HCT116 (cell line): ENCODE measurements at regions not wholly inside any gene's neighbourhood (a gene's known extent, or its start where the extent isn't known, plus 50 kb on each side); places are given as distances from the start of the nearest gene placed in this dataset.

ENCODE experiments used
- ATAC-seq: fragments of 200-7000 bp; cut with Tn5 transposase; 2 replicates; pipeline ENCODE4 v1.9.1; 2020; ENCODE audit warnings: mild to moderate bottlenecking, moderate library complexity
- BruUV-seq: library from RNA; stranded (reverse); fragments of 400-500 nt; replicated peaks from 2 replicates; lab custom pipeline; 2021; lab: Mats Ljungman, UMichigan
- CTCF ChIA-PET: fragments of 300-600 bp; sonication (Branson Sonifier 250); formaldehyde crosslinking; loops from one replicate; lab custom pipeline; 2021; ENCODE audit warnings: antibody characterized with exemption; lab: Charles Lee
- POLR2A ChIA-PET: fragments of 300-600, 350-600 bp; sonication (Branson Sonifier 250); formaldehyde crosslinking; loops from one replicate; lab custom pipeline; 2021; ENCODE audit warnings: antibody characterized with exemption; lab: Charles Lee
- RAD21 ChIA-PET, 2 experiments: fragments of 300-600 bp; sonication (Branson Sonifier 250); formaldehyde crosslinking; loops; one replicate each; lab custom pipeline; 2023; ENCODE audit warnings: low total read pairs in 2 of 2; ENCODE audit not compliant: uncharacterized antibody in 2 of 2, unreplicated experiment in 2 of 2, low non-redundant PET in 1 of 2; lab: Charles Lee
- DNase-seq: peaks from one replicate; pipeline ENCODE4 v3.0.0-alpha.2; 2010; ENCODE audit warnings: low read depth, low spot score
- H2AFZ ChIP-seq: fragments of 200-600 bp; shearing (Covaris generic), sonication (generic); 2 replicates; pipeline ENCODE4 v1.6.1; 2017; ENCODE audit warnings: low read depth, mixed run types, mixed read lengths, antibody characterized with exemption, low read length; ENCODE audit not compliant: poor library complexity, severe bottlenecking
- H3K27ac ChIP-seq: 2 replicates; pipeline ENCODE4 v1.5.1; 2012; ENCODE audit warnings: low read depth, low read length
- H3K27me3 ChIP-seq: fragments of 200-600 bp; sonication (generic); 2 replicates; pipeline ENCODE4 v1.6.1; 2016; ENCODE audit warnings: mixed run types, low read length, mixed read lengths; ENCODE audit not compliant: insufficient read depth
- H3K36me3 ChIP-seq, 2 experiments: fragments of 200-500 bp in 1 of 2; fragments of 200-600 bp in 1 of 2; sonication (Bioruptor generic) in 1 of 2; sonication (generic) in 1 of 2; 2 replicates each; pipeline versions ENCODE4 v1.5.1 to v1.6.1; 2014 to 2016; ENCODE audit warnings: low read length in 2 of 2, inconsistent platforms in 1 of 2, mixed read lengths in 1 of 2, mixed run types in 1 of 2; ENCODE audit not compliant: insufficient read depth in 2 of 2, control insufficient read depth in 1 of 2
- H3K4me1 ChIP-seq, 2 experiments: fragments of 200-600 bp in 1 of 2; sonication (generic) in 1 of 2; 2 replicates each; pipeline versions ENCODE4 v1.5.1 to v1.6.1; 2012 to 2017; ENCODE audit warnings: low read length in 2 of 2, inconsistent platforms in 1 of 2, mild to moderate bottlenecking in 1 of 2, mixed read lengths in 1 of 2, mixed run types in 1 of 2, moderate library complexity in 1 of 2; ENCODE audit not compliant: insufficient read depth in 2 of 2, control insufficient read depth in 1 of 2
- H3K4me2 ChIP-seq: fragments of 200-600 bp; sonication (generic); 2 replicates; pipeline ENCODE4 v1.6.1; 2017; ENCODE audit warnings: mixed run types, low read length, mixed read lengths
- H3K4me3 ChIP-seq, 2 experiments: fragments of 200-600 bp in 1 of 2; sonication (generic) in 1 of 2; replicated peaks in 1 of 2; 2 replicates each; pipeline ENCODE4 v1.5.1; 2011 to 2016; ENCODE audit warnings: low read length in 2 of 2, control low read depth in 1 of 2, low read depth in 1 of 2, mild to moderate bottlenecking in 1 of 2, mixed read lengths in 1 of 2, mixed run types in 1 of 2
- H3K79me2 ChIP-seq: fragments of 200-600 bp; sonication (generic); 2 replicates; pipeline ENCODE4 v1.6.1; 2017; ENCODE audit warnings: mild to moderate bottlenecking, mixed run types, low read length, moderate library complexity, mixed read lengths; ENCODE audit not compliant: insufficient read depth
- H3K9ac ChIP-seq: fragments of 200-600 bp; sonication (generic); 2 replicates; pipeline ENCODE4 v1.6.1; 2016; ENCODE audit warnings: low read length, mixed read lengths
- H3K9me2 ChIP-seq: fragments of 200-600 bp; sonication (generic), shearing (Covaris generic); 2 replicates; pipeline ENCODE4 v1.6.1; 2017; ENCODE audit warnings: mixed run types, mild to moderate bottlenecking, moderate library complexity; ENCODE audit not compliant: insufficient read depth
- H3K9me3 ChIP-seq, 2 experiments: fragments of 200-500 bp in 1 of 2; fragments of 200-600 bp in 1 of 2; sonication (Bioruptor generic) in 1 of 2; sonication (generic) in 1 of 2; 2 replicates each; pipeline ENCODE4 v1.6.1; 2014 to 2017; ENCODE audit warnings: low read length in 2 of 2, mixed read lengths in 2 of 2, inconsistent platforms in 1 of 2, low read depth in 1 of 2, mild to moderate bottlenecking in 1 of 2, mixed run types in 1 of 2, moderate library complexity in 1 of 2; ENCODE audit not compliant: control insufficient read depth in 1 of 2, insufficient read depth in 1 of 2
- H4K20me1 ChIP-seq: fragments of 200-600 bp; sonication (generic), shearing (Covaris generic); 2 replicates; pipeline ENCODE4 v1.6.1; 2017; ENCODE audit warnings: mixed run types, mild to moderate bottlenecking, moderate library complexity; ENCODE audit not compliant: insufficient read depth
- CBX3 ChIP-seq: IDR thresholded peaks from 2 replicates; pipeline ENCODE4 v1.6.1; 2012; ENCODE audit warnings: low read depth
- CEBPB ChIP-seq: IDR thresholded peaks from 2 replicates; pipeline ENCODE4 v1.6.1; 2012; ENCODE audit warnings: low read depth
- EGR1 ChIP-seq: IDR thresholded peaks from 2 replicates; pipeline ENCODE4 v1.6.1; 2012; ENCODE audit warnings: low read depth
- EZH2 ChIP-seq: fragments of 200-600 bp; sonication (generic); IDR thresholded peaks from 2 replicates; pipeline ENCODE4 v1.6.1; 2017; ENCODE audit warnings: antibody characterized with exemption, mixed run types
- EZH2phosphoT487 ChIP-seq: fragments of 200-600 bp; IDR thresholded peaks from 2 replicates; pipeline ENCODE4 v1.6.1; 2018; ENCODE audit warnings: antibody characterized with exemption, borderline replicate concordance
- JUND ChIP-seq: IDR thresholded peaks from 2 replicates; pipeline ENCODE4 v1.6.1; 2012
- POLR2A ChIP-seq: IDR thresholded peaks from 2 replicates; pipeline ENCODE4 v1.7.0; 2011; ENCODE audit warnings: borderline replicate concordance; ENCODE audit not compliant: insufficient read depth, insufficient read length; ENCODE audit errors: extremely low read depth
- RAD21 ChIP-seq: IDR thresholded peaks from 2 replicates; pipeline ENCODE4 v1.6.1; 2012; ENCODE audit warnings: low read depth, mild to moderate bottlenecking
- SIN3A ChIP-seq: IDR thresholded peaks from 2 replicates; pipeline ENCODE4 v1.6.1; 2012; ENCODE audit warnings: low read depth
- SRF ChIP-seq: IDR thresholded peaks from 2 replicates; pipeline ENCODE4 v1.6.1; 2012; ENCODE audit warnings: low read depth
- TCF7L2 ChIP-seq: IDR thresholded peaks from 2 replicates; pipeline ENCODE4 v1.7.0; 2011; ENCODE audit warnings: borderline replicate concordance, inconsistent platforms; ENCODE audit not compliant: insufficient read depth, insufficient read length; ENCODE audit errors: extremely low read depth
- ZBTB33 ChIP-seq: IDR thresholded peaks from 2 replicates; pipeline ENCODE4 v1.6.1; 2011; ENCODE audit warnings: mild to moderate bottlenecking, low read length, moderate library complexity; ENCODE audit not compliant: insufficient replicate concordance; ENCODE audit errors: extremely low read depth
- ZFX ChIP-seq: fragments of 450-650 bp; IDR thresholded peaks from 2 replicates; pipeline ENCODE4 v1.6.1; 2017
- ZNF274 ChIP-seq: fragments of 200-500 bp; sonication (Bioruptor generic); IDR thresholded peaks from 2 replicates; pipeline ENCODE4 v1.6.1; 2014; ENCODE audit warnings: mild to moderate bottlenecking, low read depth, low read length, inconsistent platforms
- intact Hi-C: fragments of 100-400 bp; cut with micrococcal nuclease; formaldehyde crosslinking; loops from 2 replicates; pipeline ENCODE4 v1.10.0; 2022
- TF ChIP-seq, protein P1 (sequence below): IDR thresholded peaks from 2 replicates; pipeline ENCODE4 v1.6.1; 2012

DNA sequence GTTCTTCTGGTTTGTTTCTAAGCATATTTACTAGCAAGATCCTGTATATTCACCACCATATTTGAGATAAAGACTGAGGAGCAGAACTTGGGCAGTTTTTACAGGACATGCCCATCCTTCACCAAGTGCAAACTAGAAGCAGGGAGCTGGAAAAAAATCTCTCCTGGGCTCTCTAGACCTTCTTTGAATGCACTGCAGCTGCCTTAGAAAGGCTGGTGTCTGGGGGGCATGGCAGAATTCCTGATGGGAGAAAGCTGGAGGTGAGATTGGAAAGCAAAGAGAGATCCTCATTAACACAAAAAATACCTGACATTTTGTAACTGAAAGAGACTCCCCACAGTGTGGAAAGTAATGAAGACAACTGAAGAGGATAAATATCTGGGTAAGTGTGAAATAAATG lies 1612.1 kb downstream of the OLFM4 start:
- Histone ChIP-seq H3K4me1 (no peaks in the 10 kb centered on the region), H3K9me2 (no peaks in the 10 kb centered on the region), H2AFZ (no peak overlapping the region), H3K9ac (no peak overlapping the region), H3K36me3 (no peaks in the 10 kb centered on the region), H3K4me3 (no peak overlapping the region), H3K27ac (no peak overlapping the region), H3K9me3 (peaks cover 17 to 19% of the 10 kb centered on the region in 2 experiments; a peak in 2 of 4 replicates), H3K27me3 (no peaks in the 10 kb centered on the region), H4K20me1 (no peaks in the 10 kb centered on the region), H3K4me2 (no peak overlapping the region), H3K79me2 (no peaks in the 10 kb centered on the region)
- BruUV-seq: no TSS peak
- intact Hi-C loops: no loop called here
- no peak for ATAC-seq
- RAD21 ChIA-PET: no interaction called here
- DNase-seq: no peak
- CTCF ChIA-PET: no interaction called here
- POLR2A ChIA-PET: no interaction called here
- TF ChIP-seq JUND (no peak), POLR2A (no peak), EZH2 (no peak)

GRCh38 chr13:54643863-54644262 lies 1615.2 kb downstream of the OLFM4 start:
- ATAC-seq: no peak
- CTCF ChIA-PET: no interaction called here
- RAD21 ChIA-PET: no interaction called here
- Histone ChIP-seq H3K4me3 (no peak overlapping the region), H3K27me3 (no peaks in the 10 kb centered on the region), H3K9me2 (no peaks in the 10 kb centered on the region), H3K9me3 (peaks cover 15 to 17% of the 10 kb centered on the region in 2 experiments; a peak in 2 of 4 replicates), H2AFZ (no peak overlapping the region), H3K9ac (no peak overlapping the region), H3K36me3 (no peaks in the 10 kb centered on the region)
- POLR2A ChIA-PET: no interaction called here
- TF ChIP-seq EZH2: no peak
- no peak for TF ChIP-seq CEBPB
- TF ChIP-seq, protein P1, sequence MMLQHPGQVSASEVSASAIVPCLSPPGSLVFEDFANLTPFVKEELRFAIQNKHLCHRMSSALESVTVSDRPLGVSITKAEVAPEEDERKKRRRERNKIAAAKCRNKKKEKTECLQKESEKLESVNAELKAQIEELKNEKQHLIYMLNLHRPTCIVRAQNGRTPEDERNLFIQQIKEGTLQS: no peak
- no peak for TF ChIP-seq SIN3A
- TF ChIP-seq ZFX: no peak
- no peak for TF ChIP-seq POLR2A
- TF ChIP-seq JUND: no peak
- no peak for TF ChIP-seq ZBTB33
- TF ChIP-seq SRF: no peak
- no peak for TF ChIP-seq ZNF274
- no peak for TF ChIP-seq CBX3
- TF ChIP-seq RAD21: no peak
- no peak for TF ChIP-seq EGR1
- no peak for TF ChIP-seq TCF7L2
- no peak for TF ChIP-seq EZH2phosphoT487
- TF ChIP-seq, all 23 proteins: peak for 0
- no TSS peak for BruUV-seq
- Histone ChIP-seq H4K20me1 (no peaks in the 10 kb centered on the region), H3K27ac (no peak overlapping the region), H3K4me1 (no peaks in the 10 kb centered on the region), H3K4me2 (no peak overlapping the region), H3K79me2 (no peaks in the 10 kb centered on the region)
- no peak for DNase-seq
- intact Hi-C loops: no loop called here
